Nucleus accumbens (tissue), 56 donors: ENCODE measurements at regions not wholly inside any gene's neighbourhood (a gene's known extent, or its start where the extent isn't known, plus 50 kb on each side); places are given as distances from the start of the nearest gene placed in this dataset.

ENCODE experiments used
- DNase-seq, 56 donors: peaks; one replicate each; lab custom pipeline; 2025; lab: John Stamatoyannopoulos, UW

DNA sequence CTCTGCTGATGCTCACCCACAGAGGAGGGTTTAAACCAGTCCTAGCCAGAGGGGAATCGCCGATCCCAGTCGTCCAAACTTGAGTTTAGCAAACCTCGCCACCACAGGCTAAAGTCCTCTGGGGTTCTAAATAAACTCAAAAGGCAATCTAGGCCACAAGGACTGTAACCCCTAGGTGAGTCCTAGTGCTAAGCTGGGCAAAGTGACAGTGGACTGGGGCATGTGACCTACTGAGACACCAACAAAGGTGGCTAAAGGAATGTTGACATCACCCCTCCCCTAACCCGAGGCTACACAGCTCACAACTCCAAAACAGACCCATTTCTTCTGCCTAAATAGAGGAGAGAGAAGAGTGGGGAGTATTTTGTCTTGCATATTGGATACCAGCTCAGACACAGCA, 142.8 kb upstream of the PRDX4 start:
- no peak for DNase-seq

- DNase-seq, result no peak
Observed at GRCh38 chrX:23525531-23525930, 141.8 kb upstream of the PRDX4 start.

DNA sequence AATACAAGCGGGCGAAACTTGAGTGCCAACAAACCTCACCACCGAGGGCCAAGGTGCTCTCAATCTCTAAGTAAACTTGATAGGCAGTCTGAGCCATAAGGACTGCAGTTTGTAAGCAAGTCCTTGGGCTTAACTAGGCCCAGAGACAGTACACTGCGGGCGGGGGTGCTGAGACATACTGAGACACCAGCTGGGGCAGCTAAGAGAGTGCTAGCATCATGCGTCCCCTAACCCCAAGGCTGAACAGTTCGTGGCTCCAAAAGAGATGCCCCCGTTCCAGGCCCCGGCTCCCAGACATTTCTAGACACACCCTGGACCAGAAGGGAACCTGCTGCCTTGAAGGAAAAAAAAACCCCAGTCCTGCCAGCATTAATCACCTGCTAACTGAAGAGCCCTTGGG, 126.8 kb upstream of the PRDX4 start:
- no peak for DNase-seq

DNA sequence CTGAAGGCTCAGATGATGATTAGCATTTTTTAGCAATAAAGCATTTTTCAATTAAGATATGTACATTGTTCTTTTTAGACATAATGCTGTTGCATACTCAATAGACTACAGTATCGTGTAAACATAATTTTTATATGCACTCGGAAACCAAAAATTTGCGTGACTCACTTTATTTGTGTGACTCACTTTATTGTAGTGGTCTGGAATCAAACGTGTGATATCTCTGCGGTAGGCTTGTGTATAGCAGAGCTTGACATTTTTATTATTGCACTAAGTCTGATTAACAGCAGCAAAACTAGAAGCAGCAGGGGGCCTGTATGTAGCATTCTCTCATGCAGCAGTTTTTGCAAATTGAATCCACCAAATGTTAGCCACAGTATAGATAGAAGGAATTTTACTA, 119.1 kb upstream of the PRDX4 start:
- no peak for DNase-seq

DNA sequence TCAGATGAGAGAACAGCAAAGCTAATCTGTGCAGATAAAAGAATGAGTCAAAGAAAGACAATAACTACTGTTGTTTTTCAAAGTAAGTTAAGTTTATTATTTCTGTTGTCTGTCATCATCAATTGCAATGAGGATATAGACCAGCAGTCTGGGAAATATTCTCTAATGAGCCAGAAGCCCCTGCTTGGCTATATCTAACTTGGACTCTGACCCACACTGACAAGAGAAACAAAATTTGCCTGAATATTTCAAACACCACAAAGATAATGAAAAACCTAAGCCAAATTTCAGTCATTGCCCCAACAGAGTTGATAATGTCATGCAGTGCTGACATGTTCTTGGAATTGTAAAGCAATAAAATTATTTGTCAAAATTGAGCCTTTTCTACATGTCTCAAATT, 115.0 kb upstream of the PRDX4 start:
- no peak for DNase-seq

DNA sequence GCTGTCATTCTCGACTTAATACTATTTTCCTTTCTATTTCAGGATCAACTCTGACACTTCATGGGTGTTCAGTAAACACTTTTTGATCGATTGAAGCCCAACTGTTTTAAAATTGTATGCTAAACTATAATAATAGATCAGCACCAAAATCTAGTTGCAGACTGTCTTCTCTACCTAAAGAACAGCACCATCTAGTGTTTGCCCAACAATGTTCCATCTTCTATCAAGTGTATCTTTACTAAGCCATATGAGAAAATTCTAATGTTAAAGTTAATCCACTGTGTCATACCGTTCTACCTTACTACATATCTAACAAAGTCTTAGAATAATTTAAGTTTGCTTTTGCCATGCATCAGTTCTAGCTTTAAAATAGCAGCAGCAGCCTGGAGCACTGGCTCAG, 113.0 kb upstream of the PRDX4 start:
- DNase-seq, result no peak

DNA sequence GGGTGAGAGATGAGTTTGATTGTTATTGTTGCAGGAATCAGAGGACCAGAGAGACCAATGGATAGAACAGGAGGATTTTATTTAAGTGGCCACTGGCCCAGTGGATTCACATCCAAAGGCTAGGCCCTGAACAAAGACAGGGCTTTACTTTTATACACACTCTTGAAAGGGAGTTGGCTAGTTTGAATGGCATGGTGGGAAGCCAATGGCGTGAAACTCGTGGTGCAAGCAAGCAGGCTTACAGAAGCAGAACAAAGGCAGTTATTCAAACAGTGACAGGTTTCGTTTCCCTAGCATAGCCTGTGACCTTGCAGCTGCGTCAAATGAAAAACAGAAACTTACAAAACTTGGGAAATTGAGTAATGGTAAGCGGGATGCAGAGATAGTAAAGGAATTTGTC, 110.2 kb upstream of the PRDX4 start:
- no peak for DNase-seq

DNA sequence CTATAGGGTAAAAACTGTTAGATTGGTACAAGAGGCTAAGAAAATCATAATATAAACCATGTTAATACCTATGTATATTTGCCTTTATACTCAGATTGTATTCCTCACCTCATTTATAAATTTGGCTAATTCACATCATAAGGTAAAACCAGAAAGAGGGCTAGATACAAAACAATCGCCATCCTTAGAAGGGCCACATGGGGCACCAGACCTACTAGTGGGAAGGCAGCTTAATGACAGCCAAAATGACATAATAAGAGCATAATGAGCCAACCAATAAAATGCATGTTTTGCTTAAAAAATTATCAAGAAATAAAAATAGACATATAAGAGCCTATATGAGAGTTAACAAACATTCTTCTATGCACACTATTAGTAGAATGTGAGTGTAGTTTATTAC, 107.3 kb upstream of the PRDX4 start:
- DNase-seq, result no peak

DNA sequence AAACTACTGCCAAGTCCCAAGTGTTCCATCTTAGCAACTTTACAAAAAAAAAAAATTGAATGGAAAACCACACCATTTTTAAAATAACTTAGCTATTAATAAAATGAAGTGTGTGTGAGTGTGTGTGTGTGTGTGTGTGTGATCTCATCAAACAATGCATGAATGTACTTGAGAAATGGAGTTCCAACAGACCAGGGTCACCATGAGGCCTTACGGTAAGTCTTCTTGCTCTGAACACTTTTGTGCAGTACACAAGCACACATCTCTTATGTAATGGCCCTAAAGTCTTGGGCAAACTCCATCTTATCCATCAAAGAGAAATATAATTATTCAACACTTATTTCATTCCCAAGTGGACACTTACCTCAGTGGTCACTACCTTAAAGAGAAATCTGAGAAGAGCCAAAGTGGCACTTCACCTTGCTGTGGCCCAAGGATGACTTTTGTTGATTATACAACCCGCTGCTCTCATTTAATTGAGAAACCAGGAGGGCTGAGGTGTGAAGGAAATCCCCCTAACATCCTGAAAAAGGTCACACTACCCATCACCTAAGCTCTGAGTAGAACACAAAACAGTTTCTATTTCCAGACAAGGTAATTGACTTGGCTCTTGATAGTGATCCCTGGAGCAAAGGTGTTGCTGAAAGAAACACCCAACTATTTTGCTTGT, 96.5 kb upstream of the PRDX4 start:
- no peak for DNase-seq

DNA sequence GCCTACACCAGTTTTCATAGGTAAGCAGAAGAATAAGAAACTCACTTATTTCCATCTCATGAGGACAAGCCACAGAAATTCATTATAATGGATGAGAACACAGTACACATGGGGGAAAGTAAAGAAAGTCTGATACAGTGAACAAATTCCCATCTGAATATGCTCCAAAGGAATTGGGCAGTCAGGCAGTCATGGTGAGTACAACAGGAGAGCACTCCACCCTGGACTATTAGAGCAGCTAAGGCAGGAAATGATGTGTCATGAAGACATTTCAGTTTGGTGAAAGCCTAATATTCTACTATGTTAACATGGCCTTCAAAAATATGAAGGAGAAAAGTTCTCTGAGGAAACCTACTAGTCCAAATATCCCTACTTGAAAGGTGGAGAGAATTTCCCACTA, 92.0 kb upstream of the PRDX4 start:
- DNase-seq, result no peak

- no peak for DNase-seq
Observed at GRCh38 chrX:23578079-23578478, 89.2 kb upstream of the PRDX4 start.

DNA sequence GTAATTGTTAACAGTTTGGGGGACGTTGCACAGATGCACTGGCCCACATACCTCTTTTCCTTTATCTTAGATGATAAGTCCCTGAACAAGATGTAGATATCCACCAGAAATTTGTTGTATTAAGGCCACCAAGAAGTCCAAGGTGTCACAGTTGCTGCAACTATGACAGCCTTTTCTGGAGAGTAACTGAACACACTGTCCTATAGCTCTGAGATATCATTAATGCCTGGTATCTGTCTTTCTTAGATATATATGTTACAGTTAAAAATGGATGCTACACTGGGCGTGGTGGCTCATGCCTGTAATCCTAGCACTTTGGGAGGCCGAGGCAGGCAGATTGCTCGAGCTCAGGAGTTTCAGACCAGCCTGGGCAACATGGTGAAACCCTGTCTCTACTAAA, 77.8 kb upstream of the PRDX4 start:
- DNase-seq, result no peak

GRCh38 chrX:23592741-23593140, 74.6 kb upstream of the PRDX4 start:
- no peak for DNase-seq

- no peak for DNase-seq
Observed at GRCh38 chrX:23598575-23598974, 68.7 kb upstream of the PRDX4 start.

GRCh38 chrX:23603501-23603900, 63.8 kb upstream of the PRDX4 start:
- no peak for DNase-seq

DNA sequence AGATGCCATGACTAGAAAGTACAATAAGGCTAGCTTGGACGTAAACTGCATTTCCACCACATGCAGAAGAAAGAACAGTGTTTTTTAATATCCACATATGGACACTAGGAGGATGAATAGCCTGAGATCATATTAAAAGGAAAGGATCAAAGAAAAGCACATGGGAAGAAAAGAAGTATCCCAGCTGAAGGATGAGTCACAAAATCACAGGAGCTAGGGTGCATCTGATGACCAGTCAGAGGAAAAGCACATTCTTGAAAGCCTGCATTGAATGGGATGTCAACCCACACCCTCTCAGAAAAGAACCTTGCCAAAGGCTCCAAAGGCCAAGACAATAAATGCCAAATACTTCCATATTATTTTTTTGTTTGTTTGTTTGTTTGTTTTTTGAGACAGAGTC, 56.8 kb upstream of the PRDX4 start:
- no peak for DNase-seq

DNA sequence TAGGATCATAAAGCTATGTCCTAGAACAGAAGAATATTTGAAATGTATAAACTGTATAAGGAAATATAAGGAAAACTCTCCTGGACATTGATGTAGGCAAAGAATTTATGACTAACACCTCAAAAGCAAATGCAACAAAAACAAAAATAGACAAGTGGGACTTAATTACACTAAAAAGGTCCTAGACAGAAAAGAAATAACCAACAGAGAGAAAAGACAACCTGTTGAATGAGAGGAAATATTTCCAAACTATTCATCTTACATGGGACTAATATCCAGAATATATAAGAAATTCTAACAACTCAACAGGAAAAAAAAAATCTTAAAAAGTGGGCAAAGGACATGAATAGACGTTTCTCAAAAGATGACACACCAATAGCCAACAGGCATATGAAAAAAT, 54.4 kb upstream of the PRDX4 start:
- no peak for DNase-seq

- peak in 1 of 56 donors; percentile 0 for DNase-seq
Observed at GRCh38 chrX:23616361-23616760, 50.9 kb upstream of the PRDX4 start.
